C4-2B (cell line): ENCODE measurements at regions not wholly inside any gene's neighbourhood (a gene's known extent, or its start where the extent isn't known, plus 50 kb on each side); places are given as distances from the start of the nearest gene placed in this dataset.

Experiments used
- H3K27ac ChIP-seq: fragments of 450-650 bp; 2 replicates; pipeline ENCODE4 v1.5.1; 2017
- CTCF ChIP-seq: fragments of 450-650 bp; conservative IDR thresholded peaks from 2 replicates; pipeline ENCODE4 v1.5.1; 2017; ENCODE audit warnings: mild to moderate bottlenecking
- ZFX ChIP-seq: fragments of 450-650 bp; IDR thresholded peaks from 2 replicates; pipeline ENCODE4 v1.6.1; 2017

GRCh38 chr4:31908261-31908660, 1188.1 kb downstream of the PCDH7 start:
- H3K27ac ChIP-seq = no peak overlapping the region
- no peak for TF ChIP-seq ZFX

GRCh38 chr4:31917334-31917733, 1197.2 kb downstream of the PCDH7 start:
- H3K27ac ChIP-seq = no peak overlapping the region
- no peak for TF ChIP-seq CTCF
- TF ChIP-seq ZFX = no peak

GRCh38 chr4:31918891-31919290, 1198.7 kb downstream of the PCDH7 start:
- TF ChIP-seq CTCF (no peak), ZFX (no peak)

GRCh38 chr4:31923634-31924033, 1203.5 kb downstream of the PCDH7 start:
- no peak overlapping the region for H3K27ac ChIP-seq
- TF ChIP-seq CTCF = no peak
- no peak for TF ChIP-seq ZFX

More at GRCh38 chr4:31918891-31919290, 1198.7 kb downstream of the PCDH7 start:
- H3K27ac ChIP-seq = no peak overlapping the region

GRCh38 chr4:31929676-31930345, 1209.6 kb downstream of the PCDH7 start:
- H3K27ac ChIP-seq = no peak overlapping the region
- no peak for TF ChIP-seq ZFX
- TF ChIP-seq CTCF = no peak

- H3K27ac ChIP-seq = no peak overlapping the region
- TF ChIP-seq ZFX = no peak
- TF ChIP-seq CTCF = no peak
Observed at GRCh38 chr4:31946456-31946855, 1226.3 kb downstream of the PCDH7 start.

DNA sequence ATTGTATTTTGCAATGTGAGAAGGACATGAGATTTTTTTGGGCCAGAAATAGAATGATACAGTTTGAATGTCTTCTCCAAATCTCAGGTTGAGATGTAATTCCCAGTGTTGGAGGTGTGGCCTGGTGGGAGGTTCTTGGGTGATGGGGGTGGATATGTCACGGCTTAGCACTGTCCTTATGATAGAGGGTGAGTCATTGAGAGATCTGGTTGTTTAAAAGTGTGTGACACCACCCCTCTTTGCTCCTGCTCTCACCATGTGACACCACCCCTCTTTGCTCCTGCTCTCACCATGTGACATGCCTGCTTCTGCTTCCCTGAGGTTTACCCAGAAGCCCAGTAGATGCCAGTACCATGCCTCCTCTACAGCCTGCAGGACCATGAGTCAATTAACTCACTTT, 1226.9 kb downstream of the PCDH7 start:
- TF ChIP-seq ZFX (no peak), CTCF (no peak)
- no peak overlapping the region for H3K27ac ChIP-seq

GRCh38 chr4:31949045-31949444, 1228.9 kb downstream of the PCDH7 start:
- H3K27ac ChIP-seq = no peak overlapping the region
- TF ChIP-seq ZFX (no peak), CTCF (no peak)
